MG63 (cell line): ENCODE measurements at regions not wholly inside any gene's neighbourhood (a gene's known extent, or its start where the extent isn't known, plus 50 kb on each side); places are given as distances from the start of the nearest gene placed in this dataset.

Experiments
- DNase-seq: peaks from one replicate; pipeline ENCODE4 v3.0.0-alpha.2; 2020
- H3K27me3 ChIP-seq: fragments of 250-450 bp; sonication (Bioruptor Pico); 2 replicates; pipeline ENCODE4 v1.5.1; 2020; ENCODE audit warnings: mild to moderate bottlenecking, moderate library complexity
- H3K36me3 ChIP-seq: fragments of 250-450 bp; sonication (Bioruptor Pico); 2 replicates; pipeline ENCODE4 v1.5.1; 2020; ENCODE audit warnings: mild to moderate bottlenecking, moderate library complexity
- H3K4me3 ChIP-seq: fragments of 250-450 bp; sonication (Bioruptor Pico); 2 replicates; pipeline ENCODE4 v1.5.1; 2020; ENCODE audit warnings: mild to moderate bottlenecking, moderate library complexity
- H3K9me3 ChIP-seq: fragments of 250-450 bp; sonication (Bioruptor Pico); 2 replicates; pipeline ENCODE4 v1.5.1; 2020; ENCODE audit warnings: mild to moderate bottlenecking, moderate library complexity

DNA sequence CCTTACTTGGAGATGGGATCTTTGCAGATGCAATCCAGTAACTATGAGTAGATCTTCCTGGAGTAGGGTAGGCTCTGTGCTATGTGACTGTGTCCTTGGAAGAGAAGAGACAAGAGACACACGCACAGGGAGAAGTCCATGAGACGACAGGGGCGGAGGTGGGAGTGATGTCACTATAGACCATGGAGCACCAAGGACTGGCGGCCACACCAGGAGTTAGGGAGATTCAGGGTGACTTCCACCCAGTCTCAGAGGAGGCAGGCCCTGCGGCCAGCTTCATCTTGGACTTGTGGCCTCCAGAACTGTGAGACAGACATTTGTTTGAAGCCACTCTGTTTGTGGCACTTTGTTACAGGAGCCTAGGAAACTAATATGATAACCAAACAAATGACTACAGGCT, 177.8 kb downstream of the INHBB start:
- no peak for DNase-seq
- Histone ChIP-seq H3K4me3 (no peak overlapping the region), H3K36me3 (no peaks in the 10 kb centered on the region), H3K9me3 (no peaks in the 10 kb centered on the region), H3K27me3 (no peaks in the 10 kb centered on the region)

DNA sequence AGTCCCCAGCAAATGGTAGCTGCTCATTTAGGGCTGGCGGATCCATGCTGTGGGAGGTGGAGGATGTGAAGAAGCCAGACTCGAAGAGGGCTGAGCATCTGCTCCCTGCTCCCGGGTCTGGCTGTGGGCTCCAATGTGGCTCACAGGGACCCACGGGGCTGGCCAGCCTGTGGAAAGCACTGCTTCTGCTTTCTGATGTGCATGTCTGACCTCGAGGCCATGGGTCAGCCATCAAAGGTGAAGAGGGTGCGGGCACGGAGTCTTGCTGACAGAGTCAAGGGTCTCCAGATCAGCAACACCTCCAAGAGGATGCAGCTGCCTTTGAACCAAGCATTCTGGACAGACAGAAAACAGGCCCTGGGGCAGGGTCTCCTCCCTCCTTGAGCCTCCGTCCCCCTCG, 178.2 kb downstream of the INHBB start:
- H3K9me3 ChIP-seq = no peaks in the 10 kb centered on the region
- no peak for DNase-seq
- no peaks in the 10 kb centered on the region for H3K36me3 ChIP-seq
- H3K27me3 ChIP-seq = no peaks in the 10 kb centered on the region
- no peak overlapping the region for H3K4me3 ChIP-seq

DNA sequence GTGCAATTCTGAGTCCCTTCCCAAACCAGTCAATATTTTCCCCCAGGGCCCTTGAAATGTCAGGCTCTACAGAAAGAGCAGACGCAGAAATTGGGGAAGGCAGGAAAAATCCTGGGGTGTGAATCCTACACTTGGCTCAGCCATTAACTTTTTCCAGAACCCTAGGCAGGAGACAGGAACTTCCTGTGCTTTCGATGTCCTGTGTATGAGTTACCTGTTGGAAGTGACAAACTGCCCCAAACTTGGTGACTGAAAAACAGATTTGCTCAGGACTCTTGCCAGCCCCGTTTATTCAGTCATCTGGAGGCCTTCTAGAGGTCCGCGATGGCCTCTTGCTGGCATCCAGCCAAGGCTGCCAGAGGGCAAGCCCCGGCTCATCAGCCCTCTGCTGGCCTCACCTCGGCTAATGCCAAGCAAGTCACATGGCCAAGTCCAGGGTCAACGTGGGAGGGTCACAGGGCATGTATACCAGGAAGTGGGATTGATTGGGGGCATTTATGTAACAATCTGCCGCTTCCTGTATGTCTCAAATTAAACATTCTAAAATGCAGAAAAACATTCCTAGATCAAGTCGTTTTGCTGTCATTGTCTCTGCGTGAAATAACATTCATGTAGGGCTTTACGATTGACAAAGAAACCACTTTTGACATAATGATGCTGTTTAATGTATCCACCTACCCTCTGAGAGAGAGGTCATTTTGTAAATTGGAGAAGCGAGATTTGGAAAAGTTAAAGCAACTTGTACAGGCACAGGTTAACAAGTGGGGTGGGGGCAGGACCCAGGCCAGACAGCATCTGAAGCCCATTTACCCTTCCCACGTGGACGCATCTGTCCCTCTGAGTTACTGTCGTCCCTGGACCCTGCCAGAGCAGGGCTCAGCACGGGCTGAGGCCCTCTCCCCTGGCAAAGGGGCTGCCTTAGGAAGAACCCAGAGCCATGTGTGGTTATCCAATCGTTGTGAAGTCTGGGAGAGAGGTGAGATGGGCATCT, 179.4 kb downstream of the INHBB start:
- H3K4me3 ChIP-seq = no peak overlapping the region
- no peaks in the 10 kb centered on the region for H3K36me3 ChIP-seq
- H3K27me3 ChIP-seq = no peaks in the 10 kb centered on the region
- DNase-seq = peak; percentile 26
- no peaks in the 10 kb centered on the region for H3K9me3 ChIP-seq

DNA sequence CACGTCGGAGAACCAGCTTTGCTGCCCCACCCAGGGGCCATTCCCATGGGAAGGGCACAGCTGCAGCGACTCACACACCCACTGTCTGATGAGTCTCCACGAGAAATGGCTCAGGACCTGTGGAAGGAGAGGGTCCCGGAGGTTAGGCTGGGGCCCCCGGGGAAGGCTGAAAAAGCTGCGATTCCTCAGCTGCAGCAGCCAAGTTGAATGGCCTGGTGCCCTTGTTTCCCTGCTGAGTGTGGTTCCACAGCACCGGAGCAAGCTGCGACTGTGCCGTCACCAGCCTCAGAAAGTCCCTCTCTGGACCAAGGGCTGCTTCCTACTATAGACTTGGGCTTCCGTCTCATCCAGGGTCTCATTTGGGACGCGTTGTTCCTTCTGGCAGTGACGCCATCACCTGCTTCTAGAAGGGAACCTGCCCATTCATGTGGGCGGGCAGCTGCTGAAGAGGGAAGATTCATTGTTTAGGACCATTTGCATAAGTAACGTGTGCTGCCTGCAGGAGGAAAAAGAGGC, 180.2 kb downstream of the INHBB start:
- no peaks in the 10 kb centered on the region for H3K36me3 ChIP-seq
- H3K27me3 ChIP-seq = no peaks in the 10 kb centered on the region
- no peaks in the 10 kb centered on the region; the same call in 1 of the 2 replicates for H3K9me3 ChIP-seq
- no peak for DNase-seq
- H3K4me3 ChIP-seq = no peak overlapping the region

DNA sequence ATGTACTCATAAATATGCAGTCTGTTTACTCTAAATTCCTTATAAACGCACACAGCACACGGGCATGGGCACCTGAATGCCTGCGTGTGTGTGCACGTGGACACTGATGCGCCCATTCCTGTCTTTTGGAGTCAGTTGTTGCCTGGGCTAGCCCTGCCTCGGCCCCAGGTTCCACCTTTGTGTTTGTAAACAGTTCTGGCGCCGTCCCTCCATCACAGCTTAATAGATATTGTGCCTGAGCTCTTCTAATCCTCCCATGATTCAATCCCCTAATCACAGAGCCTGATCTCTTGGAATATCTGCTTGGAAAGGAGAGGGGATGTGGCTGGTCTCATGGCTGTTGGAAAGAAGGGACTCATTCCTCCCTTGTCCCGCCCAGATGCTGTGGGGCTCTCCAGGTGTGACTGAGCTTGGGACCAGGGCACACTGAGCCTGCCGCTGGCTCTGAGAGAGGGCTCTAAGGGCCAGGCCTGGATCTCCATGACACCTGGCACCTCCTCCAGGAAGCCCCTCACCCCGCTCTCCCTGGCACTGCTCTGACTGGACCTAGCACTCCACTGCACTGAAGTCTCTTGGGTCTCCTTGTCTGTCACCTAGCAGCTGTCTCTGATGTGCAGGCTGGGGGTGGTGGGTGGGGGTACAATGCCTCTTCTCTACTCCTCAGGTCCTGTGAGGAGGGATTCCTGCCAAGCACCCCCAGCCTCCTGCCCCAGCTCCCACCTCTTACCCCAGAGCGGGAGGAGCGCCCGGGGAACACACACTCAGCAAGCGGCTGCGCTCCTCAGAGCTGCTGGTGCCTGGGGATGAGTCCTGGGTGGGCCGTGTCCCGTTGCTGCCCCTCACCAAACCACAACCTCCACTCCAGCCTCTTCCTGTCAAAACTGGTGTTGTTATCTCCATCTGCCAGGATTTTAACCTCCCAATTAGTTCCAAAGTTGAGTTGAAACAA, 181.3 kb downstream of the INHBB start:
- no peaks in the 10 kb centered on the region for H3K27me3 ChIP-seq
- H3K36me3 ChIP-seq = no peaks in the 10 kb centered on the region
- DNase-seq = no peak

DNA sequence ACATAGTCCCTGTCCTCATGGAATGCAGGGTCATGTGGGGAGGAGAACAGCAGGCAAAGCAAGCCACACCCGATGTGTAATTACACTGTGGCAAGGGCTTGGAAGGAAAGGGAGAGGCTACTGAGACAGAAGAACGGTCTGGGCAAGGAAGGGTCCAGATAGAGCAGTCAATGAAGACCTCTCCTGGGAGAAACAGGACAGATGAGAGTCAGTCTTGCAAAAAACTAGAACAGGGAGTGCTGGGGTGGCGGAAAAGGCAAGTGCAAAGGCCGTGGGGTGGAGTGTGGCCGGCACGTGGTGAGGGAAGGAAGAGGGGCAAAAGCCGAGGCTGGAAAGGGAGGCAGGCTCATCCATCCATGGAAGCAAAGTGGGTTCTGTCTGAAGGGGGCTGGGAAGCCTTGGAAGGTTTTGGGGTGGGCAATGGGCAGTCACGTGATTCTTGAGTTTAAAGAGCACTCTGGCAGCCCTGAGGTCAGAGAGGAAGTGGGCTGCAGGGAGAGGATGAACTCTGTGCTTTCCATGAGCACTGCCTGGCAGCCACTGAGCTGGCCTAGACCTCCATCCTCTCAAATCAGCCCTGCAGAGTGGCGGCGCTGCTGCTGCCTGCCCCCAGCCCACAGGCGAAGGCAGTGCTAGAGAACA, 182.2 kb downstream of the INHBB start:
- DNase-seq = no peak

More for the DNA sequence above, 181.3 kb downstream of the INHBB start:
- no peaks in the 10 kb centered on the region; the same call in 1 of the 2 replicates for H3K9me3 ChIP-seq
- H3K4me3 ChIP-seq = no peak overlapping the region

DNA sequence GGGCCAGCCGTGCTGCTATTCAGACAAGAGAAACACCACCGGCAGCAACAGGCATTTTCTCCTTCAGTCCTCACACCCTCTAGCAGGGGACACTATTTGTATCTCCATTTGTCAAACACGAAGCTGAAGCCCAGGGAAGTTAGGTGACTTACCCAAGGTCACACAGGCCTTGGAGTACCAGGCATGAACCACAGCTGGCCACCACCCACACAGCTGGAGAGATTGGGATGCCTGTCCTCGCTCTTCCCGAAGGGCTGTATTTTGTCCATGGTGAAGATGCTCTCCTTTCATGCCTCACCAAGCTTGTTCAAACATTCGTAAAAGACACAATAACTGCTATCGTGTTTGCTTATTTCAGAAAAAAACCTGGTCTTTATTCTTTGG, 182.7 kb downstream of the INHBB start:
- H3K27me3 ChIP-seq = no peaks in the 10 kb centered on the region
- no peak overlapping the region for H3K4me3 ChIP-seq
- H3K36me3 ChIP-seq = no peaks in the 10 kb centered on the region
- DNase-seq = no peak
- H3K9me3 ChIP-seq = no peaks in the 10 kb centered on the region; the same call in 1 of the 2 replicates

More for the DNA sequence above, 182.2 kb downstream of the INHBB start:
- Histone ChIP-seq H3K9me3 (no peaks in the 10 kb centered on the region; the same call in 1 of the 2 replicates), H3K27me3 (no peaks in the 10 kb centered on the region), H3K36me3 (no peaks in the 10 kb centered on the region), H3K4me3 (no peak overlapping the region)

DNA sequence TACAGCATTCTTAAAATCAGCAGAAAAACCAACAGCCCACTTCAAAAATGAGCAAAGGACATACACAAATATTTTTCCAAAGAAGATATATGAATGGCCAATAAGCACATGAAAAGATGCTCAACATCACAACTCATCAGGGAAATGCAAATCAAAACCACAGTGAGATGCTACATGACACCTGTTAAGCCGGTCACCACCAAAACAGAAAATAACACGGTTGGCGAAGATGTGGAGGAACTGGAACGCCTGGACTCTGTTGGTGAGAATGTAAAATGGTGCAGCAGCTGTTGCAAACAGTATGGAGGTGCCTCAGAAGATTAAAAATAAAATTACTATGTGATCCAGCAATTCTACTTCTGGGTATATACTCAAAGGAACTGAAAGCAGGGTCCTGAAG, 184.8 kb downstream of the INHBB start:
- Histone ChIP-seq H3K27me3 (no peaks in the 10 kb centered on the region), H3K36me3 (no peaks in the 10 kb centered on the region), H3K9me3 (no peaks in the 10 kb centered on the region; the same call in 1 of the 2 replicates), H3K4me3 (no peak overlapping the region)
- no peak for DNase-seq

DNA sequence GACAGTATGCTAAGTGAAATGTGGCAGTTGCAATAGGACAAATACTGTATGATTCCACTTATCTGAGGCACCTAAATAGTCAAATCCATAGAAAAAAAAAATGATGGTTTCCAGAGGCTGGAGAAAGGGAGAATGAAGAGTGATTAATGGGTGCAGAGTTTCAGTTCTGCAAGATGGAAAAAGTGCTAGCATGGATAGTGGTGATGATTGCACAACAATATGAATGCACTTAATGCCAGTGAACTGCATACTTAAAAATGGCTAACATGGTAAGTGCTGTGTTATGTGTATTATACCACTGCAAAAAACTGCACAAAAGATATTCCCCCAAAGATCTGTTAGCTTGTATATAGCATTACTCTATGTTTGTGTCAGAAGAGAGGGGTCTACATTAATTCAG, 185.4 kb downstream of the INHBB start:
- DNase-seq = no peak
- Histone ChIP-seq H3K9me3 (no peaks in the 10 kb centered on the region; the same call in 1 of the 2 replicates), H3K36me3 (no peaks in the 10 kb centered on the region), H3K27me3 (no peaks in the 10 kb centered on the region), H3K4me3 (no peak overlapping the region)

DNA sequence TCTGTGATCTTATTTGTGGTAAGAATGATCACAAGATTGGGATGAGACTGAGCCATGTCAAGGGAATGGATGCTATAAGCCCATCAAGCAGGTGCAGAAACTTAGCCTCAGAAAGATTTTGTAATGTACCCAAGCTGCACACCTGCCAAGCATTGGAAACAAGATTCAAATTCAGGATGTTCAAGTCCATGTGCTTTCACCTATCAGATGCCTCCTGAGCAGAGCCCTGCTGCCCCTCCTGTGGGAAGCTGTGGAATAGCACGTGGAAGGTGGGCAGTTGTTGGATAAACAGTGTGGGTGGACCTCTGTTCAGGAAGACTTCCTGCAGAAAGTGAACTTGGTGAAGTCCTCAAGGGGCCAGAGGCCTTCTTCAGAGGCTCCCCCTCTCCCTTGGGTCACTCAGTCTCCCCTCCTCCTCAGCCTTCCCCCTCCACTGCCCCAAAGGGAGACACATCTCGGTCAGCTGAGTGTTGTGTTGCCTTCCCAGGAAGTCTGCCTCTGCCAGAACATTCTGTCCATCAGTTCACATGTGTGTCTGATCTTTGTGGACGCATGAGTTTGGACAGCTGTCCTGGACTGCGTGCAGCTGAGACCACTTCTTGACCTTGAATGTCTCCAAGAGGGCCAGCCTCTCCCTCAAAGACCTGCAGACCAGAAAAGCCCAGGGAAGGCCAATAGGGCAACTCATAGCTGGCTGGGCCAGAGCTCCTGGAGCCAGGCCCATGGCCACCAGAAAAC, 186.1 kb downstream of the INHBB start:
- Histone ChIP-seq H3K4me3 (no peak overlapping the region), H3K27me3 (no peaks in the 10 kb centered on the region), H3K36me3 (no peaks in the 10 kb centered on the region), H3K9me3 (no peaks in the 10 kb centered on the region; the same call in 1 of the 2 replicates)
- DNase-seq = no peak

DNA sequence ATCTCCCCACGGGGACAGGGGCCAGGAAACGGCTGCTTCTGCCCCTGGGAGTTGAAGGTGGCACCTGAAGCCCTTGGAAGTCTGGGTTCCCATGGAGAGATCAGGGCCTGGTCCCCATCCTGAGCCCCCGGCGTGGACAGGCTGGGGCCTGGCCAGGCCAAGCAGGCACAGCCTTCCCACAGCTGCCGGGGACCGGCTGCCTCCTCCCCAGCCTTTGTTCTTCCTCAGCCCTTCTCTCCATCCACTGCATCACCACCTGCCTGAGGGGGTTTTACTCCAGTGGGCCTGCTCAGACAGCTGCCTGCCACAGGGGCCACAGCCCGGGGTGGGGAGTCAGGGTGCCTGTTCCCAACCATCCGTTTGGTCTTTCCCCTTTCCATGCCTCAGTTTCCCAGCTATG, 187.7 kb downstream of the INHBB start:
- H3K9me3 ChIP-seq = no peaks in the 10 kb centered on the region; the same call in 1 of the 2 replicates
- H3K4me3 ChIP-seq = no peak overlapping the region
- H3K27me3 ChIP-seq = no peaks in the 10 kb centered on the region
- H3K36me3 ChIP-seq = no peaks in the 10 kb centered on the region
- no peak for DNase-seq

DNA sequence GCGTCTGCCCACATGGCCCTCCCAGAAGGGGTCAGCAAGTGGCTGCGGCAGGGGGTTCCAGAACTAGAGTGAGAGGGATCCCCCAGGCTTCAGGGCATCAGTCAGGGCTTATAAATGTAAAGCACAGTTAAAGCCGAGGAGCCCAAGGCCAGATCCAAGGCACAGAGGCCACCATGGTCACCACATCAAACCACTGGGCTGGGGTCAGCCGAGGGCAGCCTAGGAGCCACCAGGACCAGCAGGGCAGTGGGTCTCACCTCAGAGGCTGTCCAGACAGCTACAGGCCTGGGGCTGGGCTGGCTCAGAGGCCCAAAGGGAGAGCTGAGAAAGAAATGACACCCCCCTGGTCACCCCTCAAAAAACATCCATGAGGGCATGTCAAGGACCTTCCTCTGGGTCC, 188.5 kb downstream of the INHBB start:
- Histone ChIP-seq H3K9me3 (no peaks in the 10 kb centered on the region; the same call in 1 of the 2 replicates), H3K4me3 (no peak overlapping the region), H3K27me3 (no peaks in the 10 kb centered on the region), H3K36me3 (no peaks in the 10 kb centered on the region)
- no peak for DNase-seq

DNA sequence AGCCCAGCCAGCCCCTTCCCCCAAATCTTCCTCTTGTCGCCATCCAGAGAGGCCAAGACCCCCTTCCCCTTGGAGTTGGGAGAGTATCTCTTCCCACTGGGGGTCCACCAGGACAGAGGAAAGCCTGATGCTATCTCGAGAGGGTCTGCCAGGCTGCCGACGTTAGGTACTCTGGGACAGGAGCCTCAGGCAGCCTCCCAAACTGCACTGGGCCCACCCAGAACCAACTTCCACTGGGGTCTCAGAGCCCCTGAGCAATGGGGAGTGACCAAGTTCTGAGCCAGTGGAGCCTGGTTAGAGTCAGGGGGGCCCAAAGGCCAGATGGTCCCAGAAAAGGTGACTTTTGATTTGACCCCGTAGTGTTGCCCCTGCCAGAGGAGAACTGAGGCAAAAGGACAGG, 189.1 kb downstream of the INHBB start:
- Histone ChIP-seq H3K36me3 (no peaks in the 10 kb centered on the region), H3K27me3 (no peaks in the 10 kb centered on the region), H3K9me3 (no peaks in the 10 kb centered on the region; the same call in 1 of the 2 replicates), H3K4me3 (no peak overlapping the region)
- DNase-seq = no peak

DNA sequence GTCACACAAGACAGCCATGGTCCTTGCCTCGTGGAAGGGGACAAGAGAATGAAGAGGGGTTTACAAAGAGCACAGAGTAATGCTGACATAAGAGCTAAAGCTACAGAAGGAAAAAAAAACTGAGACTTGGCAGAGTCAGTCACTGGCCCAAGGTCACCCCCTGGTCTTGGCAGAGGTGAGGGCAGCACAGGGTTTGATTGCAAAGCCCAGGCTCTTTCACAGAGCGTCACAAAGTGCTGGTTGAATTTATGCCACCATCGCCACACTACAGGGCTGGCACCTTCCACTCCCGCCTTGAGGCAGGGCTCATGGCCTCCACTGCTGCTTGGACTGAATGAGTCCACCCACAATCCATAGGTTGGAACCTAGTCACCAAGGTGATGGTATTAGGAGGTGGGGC, 190.2 kb downstream of the INHBB start:
- Histone ChIP-seq H3K36me3 (no peaks in the 10 kb centered on the region), H3K9me3 (no peaks in the 10 kb centered on the region), H3K4me3 (no peak overlapping the region), H3K27me3 (no peaks in the 10 kb centered on the region)
- DNase-seq = no peak

DNA sequence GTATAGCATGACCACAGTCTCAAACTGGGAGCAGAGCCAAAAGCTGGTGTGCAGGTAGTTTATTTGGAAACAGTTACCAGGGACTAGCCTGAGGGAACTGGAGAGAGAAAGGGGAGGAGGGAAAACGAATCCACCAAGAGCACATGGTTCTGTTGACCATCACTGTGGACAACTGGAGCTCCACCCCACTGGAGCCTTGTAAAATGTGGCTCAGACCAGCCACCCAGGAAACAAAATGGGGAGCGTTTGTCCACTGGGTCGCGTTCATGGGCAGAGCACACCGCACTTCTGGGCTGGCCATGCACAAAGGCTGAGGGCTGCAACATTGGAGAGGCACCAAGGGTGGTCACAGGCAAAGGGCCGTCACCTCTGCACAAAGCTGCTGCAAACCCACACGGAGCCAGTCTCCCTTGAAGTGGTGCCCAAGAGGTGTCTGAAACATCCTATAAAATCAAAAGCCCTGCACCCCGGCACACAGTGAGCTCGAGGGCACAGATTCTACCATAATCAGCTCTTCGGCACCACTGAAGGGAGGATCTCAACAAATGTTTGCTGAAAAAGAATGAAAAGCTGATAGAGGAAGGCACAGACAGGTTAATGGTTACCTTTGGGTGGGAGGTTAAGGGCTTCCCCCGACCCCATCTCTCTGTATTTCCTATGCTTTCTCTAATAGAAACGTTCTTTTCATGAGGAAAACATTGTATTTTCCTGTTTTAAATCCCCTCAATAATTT, 192.9 kb downstream of the INHBB start:
- H3K27me3 ChIP-seq = no peaks in the 10 kb centered on the region
- DNase-seq = no peak

More for the DNA sequence above, 192.9 kb downstream of the INHBB start:
- Histone ChIP-seq H3K9me3 (no peaks in the 10 kb centered on the region), H3K36me3 (no peaks in the 10 kb centered on the region), H3K4me3 (no peak overlapping the region)
